Esophagus (tissue), 2 donors: ENCODE measurements at regions not wholly inside any gene's neighbourhood (a gene's known extent, or its start where the extent isn't known, plus 50 kb on each side); places are given as distances from the start of the nearest gene placed in this dataset.

Experiments
- H3K27ac ChIP-seq, 2 donors: one replicate each; pipeline ENCODE4 v1.5.1; 2013; ENCODE audit warnings: low read depth in 2 of 2, mild to moderate bottlenecking in 2 of 2, inconsistent platforms in 1 of 2, low read length in 1 of 2, moderate library complexity in 1 of 2
- H3K27me3 ChIP-seq, 2 donors: one replicate each; pipeline ENCODE4 v1.6.1; 2013; ENCODE audit warnings: low read length in 2 of 2, control low read depth in 1 of 2, mild to moderate bottlenecking in 1 of 2; ENCODE audit not compliant: insufficient read depth in 2 of 2, control insufficient read depth in 1 of 2
- H3K36me3 ChIP-seq, 2 donors: one replicate each; pipeline ENCODE4 v1.6.1; 2013; ENCODE audit warnings: low read length in 1 of 2; ENCODE audit not compliant: control insufficient read depth in 2 of 2, insufficient read depth in 2 of 2
- H3K4me1 ChIP-seq, 2 donors: one replicate each; pipeline ENCODE4 v1.6.1; 2013; ENCODE audit warnings: low read length in 1 of 2; ENCODE audit not compliant: control insufficient read depth in 2 of 2, insufficient read depth in 2 of 2
- H3K4me3 ChIP-seq, 2 donors: one replicate each; pipeline ENCODE4 v1.5.1; 2013; ENCODE audit warnings: low read length in 2 of 2, mild to moderate bottlenecking in 2 of 2, low read depth in 1 of 2, moderate library complexity in 1 of 2
- H3K9me3 ChIP-seq, 2 donors: one replicate each; pipeline ENCODE4 v1.6.1; 2013; ENCODE audit warnings: mild to moderate bottlenecking in 2 of 2, low read depth in 1 of 2, low read length in 1 of 2, moderate library complexity in 1 of 2; ENCODE audit not compliant: control insufficient read depth in 2 of 2, insufficient read depth in 1 of 2
- whole genome bisulfite sequencing, 2 donors: extraction: QIAGEN DNeasy Blood & Tissue Kit; methylation state at CpG; one replicate each; pipeline ENCODE4 v1.1.7; 2013; 5-methylcytosine and 5-hydroxymethylcytosine counted together
- donor health status: healthy with polysubstance abuse.
- donor health status: Bipolar disorder and iron deficiency.

- Histone ChIP-seq H3K27ac (no peak overlapping the region), H3K36me3 (no peaks in the 10 kb centered on the region), H3K4me3 (no peak overlapping the region), H3K4me1 (no peaks in the 10 kb centered on the region), H3K27me3 (no peaks in the 10 kb centered on the region), H3K9me3 (no peaks in the 10 kb centered on the region)
- 96 to 97% methylated on average over 3 of the region's 3 CpGs for WGBS, 2 donors
These were observed 214.6 kb downstream of the SREK1 start for GRCh38 chr5:66358741-66359140.

- Histone ChIP-seq H3K9me3 (no peaks in the 10 kb centered on the region), H3K4me1 (no peaks in the 10 kb centered on the region), H3K36me3 (no peaks in the 10 kb centered on the region), H3K27ac (no peak overlapping the region), H3K4me3 (no peak overlapping the region), H3K27me3 (no peaks in the 10 kb centered on the region)
- 61 to 63% methylated on average over 3 of the region's 3 CpGs for WGBS, 2 donors
These were observed 217.0 kb downstream of the SREK1 start for GRCh38 chr5:66361070-66361469.

- no peaks in the 10 kb centered on the region for H3K4me1 ChIP-seq
- H3K27ac ChIP-seq, result no peak overlapping the region
- H3K9me3 ChIP-seq, result no peaks in the 10 kb centered on the region
- H3K4me3 ChIP-seq, result no peak overlapping the region
- WGBS, 2 donors, result 63 to 72% methylated on average over 6 of the region's 6 CpGs
- H3K36me3 ChIP-seq, result no peaks in the 10 kb centered on the region
- H3K27me3 ChIP-seq, result peaks cover 0 to 3% of the 10 kb centered on the region in 2 donors
These were observed 217.9 kb downstream of the SREK1 start for GRCh38 chr5:66362046-66362445.

GRCh38 chr5:66362687-66363086, 218.6 kb downstream of the SREK1 start:
- H3K36me3 ChIP-seq, result no peaks in the 10 kb centered on the region
- H3K9me3 ChIP-seq, result no peaks in the 10 kb centered on the region
- WGBS, 2 donors, result 69 to 82% methylated on average over 4 of the region's 4 CpGs
- no peak overlapping the region for H3K27ac ChIP-seq
- H3K4me3 ChIP-seq, result no peak overlapping the region
- H3K4me1 ChIP-seq, result no peaks in the 10 kb centered on the region
- H3K27me3 ChIP-seq, result peaks cover 0 to 3% of the 10 kb centered on the region in 2 donors

- no peaks in the 10 kb centered on the region for H3K9me3 ChIP-seq
- H3K4me3 ChIP-seq, result no peak overlapping the region
- no peaks in the 10 kb centered on the region for H3K36me3 ChIP-seq
- no peaks in the 10 kb centered on the region for H3K4me1 ChIP-seq
- H3K27me3 ChIP-seq, result peaks cover 0 to 3% of the 10 kb centered on the region in 2 donors
- H3K27ac ChIP-seq, result no peak overlapping the region
- 38 to 40% methylated on average over 2 of the region's 2 CpGs for WGBS, 2 donors
These were observed 219.0 kb downstream of the SREK1 start for GRCh38 chr5:66363097-66363496.

- H3K4me3 ChIP-seq, result no peak overlapping the region
- no peaks in the 10 kb centered on the region for H3K4me1 ChIP-seq
- H3K9me3 ChIP-seq, result no peaks in the 10 kb centered on the region
- H3K27ac ChIP-seq, result no peak overlapping the region
- H3K36me3 ChIP-seq, result no peaks in the 10 kb centered on the region
- H3K27me3 ChIP-seq, result peaks cover 0 to 3% of the 10 kb centered on the region in 2 donors
- 89 to 90% methylated on average over 2 of the region's 2 CpGs for WGBS, 2 donors
These were observed 220.1 kb downstream of the SREK1 start for GRCh38 chr5:66364186-66364585.

GRCh38 chr5:66365981-66366380, 221.9 kb downstream of the SREK1 start:
- 49 to 57% methylated on average over 4 of the region's 4 CpGs for WGBS, 2 donors
- H3K4me3 ChIP-seq, result no peak overlapping the region
- H3K4me1 ChIP-seq, result no peaks in the 10 kb centered on the region
- no peaks in the 10 kb centered on the region for H3K9me3 ChIP-seq
- no peaks in the 10 kb centered on the region for H3K36me3 ChIP-seq
- peaks cover 0 to 3% of the 10 kb centered on the region in 2 donors for H3K27me3 ChIP-seq
- H3K27ac ChIP-seq, result no peak overlapping the region

GRCh38 chr5:66367814-66368541, 223.9 kb downstream of the SREK1 start:
- Histone ChIP-seq H3K27me3 (peaks cover 0 to 3% of the 10 kb centered on the region in 2 donors), H3K4me1 (no peaks in the 10 kb centered on the region), H3K4me3 (no peak overlapping the region), H3K27ac (no peak overlapping the region), H3K9me3 (no peaks in the 10 kb centered on the region), H3K36me3 (no peaks in the 10 kb centered on the region)
- 85 to 89% methylated on average over 6 of the region's 6 CpGs for WGBS, 2 donors

GRCh38 chr5:66368811-66369210, 224.7 kb downstream of the SREK1 start:
- Histone ChIP-seq H3K36me3 (no peaks in the 10 kb centered on the region), H3K9me3 (no peaks in the 10 kb centered on the region), H3K27ac (no peak overlapping the region), H3K4me1 (no peaks in the 10 kb centered on the region), H3K4me3 (no peak overlapping the region), H3K27me3 (peaks cover 0 to 3% of the 10 kb centered on the region in 2 donors)
- 49 to 53% methylated on average over 2 of the region's 2 CpGs for WGBS, 2 donors

GRCh38 chr5:66377747-66378146, 218.4 kb upstream of the MAST4 start:
- H3K27ac ChIP-seq, result no peak overlapping the region
- H3K4me3 ChIP-seq, result no peak overlapping the region
- H3K36me3 ChIP-seq, result no peaks in the 10 kb centered on the region
- H3K9me3 ChIP-seq, result peaks cover 3 to 4% of the 10 kb centered on the region in 2 donors
- H3K4me1 ChIP-seq, result no peaks in the 10 kb centered on the region
- no peaks in the 10 kb centered on the region for H3K27me3 ChIP-seq
